HCT116 (cell line): ENCODE measurements at regions not wholly inside any gene's neighbourhood (a gene's known extent, or its start where the extent isn't known, plus 50 kb on each side); places are given as distances from the start of the nearest gene placed in this dataset.

Experiments used
- ATAC-seq: fragments of 200-7000 bp; cut with Tn5 transposase; 2 replicates; pipeline ENCODE4 v1.9.1; 2020; ENCODE audit warnings: mild to moderate bottlenecking, moderate library complexity
- BruUV-seq: library from RNA; stranded (reverse); fragments of 400-500 nt; replicated peaks from 2 replicates; lab custom pipeline; 2021; lab: Mats Ljungman, UMichigan
- CTCF ChIA-PET: fragments of 300-600 bp; sonication (Branson Sonifier 250); formaldehyde crosslinking; loops from one replicate; lab custom pipeline; 2021; ENCODE audit warnings: antibody characterized with exemption; lab: Charles Lee
- POLR2A ChIA-PET: fragments of 300-600, 350-600 bp; sonication (Branson Sonifier 250); formaldehyde crosslinking; loops from one replicate; lab custom pipeline; 2021; ENCODE audit warnings: antibody characterized with exemption; lab: Charles Lee
- RAD21 ChIA-PET, 2 experiments: fragments of 300-600 bp; sonication (Branson Sonifier 250); formaldehyde crosslinking; loops; one replicate each; lab custom pipeline; 2023; ENCODE audit warnings: low total read pairs in 2 of 2; ENCODE audit not compliant: uncharacterized antibody in 2 of 2, unreplicated experiment in 2 of 2, low non-redundant PET in 1 of 2; lab: Charles Lee
- DNase-seq: peaks from one replicate; pipeline ENCODE4 v3.0.0-alpha.2; 2010; ENCODE audit warnings: low read depth, low spot score
- H2AFZ ChIP-seq: fragments of 200-600 bp; shearing (Covaris generic), sonication (generic); 2 replicates; pipeline ENCODE4 v1.6.1; 2017; ENCODE audit warnings: low read depth, mixed run types, mixed read lengths, antibody characterized with exemption, low read length; ENCODE audit not compliant: poor library complexity, severe bottlenecking
- H3K27ac ChIP-seq: 2 replicates; pipeline ENCODE4 v1.5.1; 2012; ENCODE audit warnings: low read depth, low read length
- H3K27me3 ChIP-seq: fragments of 200-600 bp; sonication (generic); 2 replicates; pipeline ENCODE4 v1.6.1; 2016; ENCODE audit warnings: mixed run types, low read length, mixed read lengths; ENCODE audit not compliant: insufficient read depth
- H3K36me3 ChIP-seq, 2 experiments: fragments of 200-500 bp in 1 of 2; fragments of 200-600 bp in 1 of 2; sonication (Bioruptor generic) in 1 of 2; sonication (generic) in 1 of 2; 2 replicates each; pipeline versions ENCODE4 v1.5.1 to v1.6.1; 2014 to 2016; ENCODE audit warnings: low read length in 2 of 2, inconsistent platforms in 1 of 2, mixed read lengths in 1 of 2, mixed run types in 1 of 2; ENCODE audit not compliant: insufficient read depth in 2 of 2, control insufficient read depth in 1 of 2
- H3K4me1 ChIP-seq, 2 experiments: fragments of 200-600 bp in 1 of 2; sonication (generic) in 1 of 2; 2 replicates each; pipeline versions ENCODE4 v1.5.1 to v1.6.1; 2012 to 2017; ENCODE audit warnings: low read length in 2 of 2, inconsistent platforms in 1 of 2, mild to moderate bottlenecking in 1 of 2, mixed read lengths in 1 of 2, mixed run types in 1 of 2, moderate library complexity in 1 of 2; ENCODE audit not compliant: insufficient read depth in 2 of 2, control insufficient read depth in 1 of 2
- H3K4me2 ChIP-seq: fragments of 200-600 bp; sonication (generic); 2 replicates; pipeline ENCODE4 v1.6.1; 2017; ENCODE audit warnings: mixed run types, low read length, mixed read lengths
- H3K4me3 ChIP-seq, 2 experiments: fragments of 200-600 bp in 1 of 2; sonication (generic) in 1 of 2; replicated peaks in 1 of 2; 2 replicates each; pipeline ENCODE4 v1.5.1; 2011 to 2016; ENCODE audit warnings: low read length in 2 of 2, control low read depth in 1 of 2, low read depth in 1 of 2, mild to moderate bottlenecking in 1 of 2, mixed read lengths in 1 of 2, mixed run types in 1 of 2
- H3K79me2 ChIP-seq: fragments of 200-600 bp; sonication (generic); 2 replicates; pipeline ENCODE4 v1.6.1; 2017; ENCODE audit warnings: mild to moderate bottlenecking, mixed run types, low read length, moderate library complexity, mixed read lengths; ENCODE audit not compliant: insufficient read depth
- H3K9ac ChIP-seq: fragments of 200-600 bp; sonication (generic); 2 replicates; pipeline ENCODE4 v1.6.1; 2016; ENCODE audit warnings: low read length, mixed read lengths
- H3K9me2 ChIP-seq: fragments of 200-600 bp; sonication (generic), shearing (Covaris generic); 2 replicates; pipeline ENCODE4 v1.6.1; 2017; ENCODE audit warnings: mixed run types, mild to moderate bottlenecking, moderate library complexity; ENCODE audit not compliant: insufficient read depth
- H3K9me3 ChIP-seq, 2 experiments: fragments of 200-500 bp in 1 of 2; fragments of 200-600 bp in 1 of 2; sonication (Bioruptor generic) in 1 of 2; sonication (generic) in 1 of 2; 2 replicates each; pipeline ENCODE4 v1.6.1; 2014 to 2017; ENCODE audit warnings: low read length in 2 of 2, mixed read lengths in 2 of 2, inconsistent platforms in 1 of 2, low read depth in 1 of 2, mild to moderate bottlenecking in 1 of 2, mixed run types in 1 of 2, moderate library complexity in 1 of 2; ENCODE audit not compliant: control insufficient read depth in 1 of 2, insufficient read depth in 1 of 2
- H4K20me1 ChIP-seq: fragments of 200-600 bp; sonication (generic), shearing (Covaris generic); 2 replicates; pipeline ENCODE4 v1.6.1; 2017; ENCODE audit warnings: mixed run types, mild to moderate bottlenecking, moderate library complexity; ENCODE audit not compliant: insufficient read depth
- ATF3 ChIP-seq: IDR thresholded peaks from 2 replicates; pipeline ENCODE4 v1.6.1; 2012
- CTCF ChIP-seq, 3 experiments: fragments of 200-600 bp in 1 of 3; sonication (generic) in 1 of 3; IDR thresholded peaks in 2 of 3; conservative IDR thresholded peaks in 1 of 3; 2 replicates each; pipeline ENCODE4 v1.5.1; 2012 to 2017; ENCODE audit warnings: low read depth in 2 of 3, low read length in 2 of 3, antibody characterized with exemption in 1 of 3, borderline replicate concordance in 1 of 3, control low read depth in 1 of 3, mild to moderate bottlenecking in 1 of 3, mixed read lengths in 1 of 3, mixed run types in 1 of 3, moderate library complexity in 1 of 3; ENCODE audit not compliant: insufficient read depth in 1 of 3
- EGR1 ChIP-seq: IDR thresholded peaks from 2 replicates; pipeline ENCODE4 v1.6.1; 2012; ENCODE audit warnings: low read depth
- ELF1 ChIP-seq: IDR thresholded peaks from 2 replicates; pipeline ENCODE4 v1.6.1; 2012; ENCODE audit warnings: low read depth, borderline replicate concordance
- EZH2 ChIP-seq: fragments of 200-600 bp; sonication (generic); IDR thresholded peaks from 2 replicates; pipeline ENCODE4 v1.6.1; 2017; ENCODE audit warnings: antibody characterized with exemption, mixed run types
- EZH2phosphoT487 ChIP-seq: fragments of 200-600 bp; IDR thresholded peaks from 2 replicates; pipeline ENCODE4 v1.6.1; 2018; ENCODE audit warnings: antibody characterized with exemption, borderline replicate concordance
- FOSL1 ChIP-seq: IDR thresholded peaks from 2 replicates; pipeline ENCODE4 v1.6.1; 2012; ENCODE audit warnings: low read depth
- JUND ChIP-seq: IDR thresholded peaks from 2 replicates; pipeline ENCODE4 v1.6.1; 2012
- MAX ChIP-seq: IDR thresholded peaks from 2 replicates; pipeline ENCODE4 v1.6.1; 2012
- POLR2A ChIP-seq: IDR thresholded peaks from 2 replicates; pipeline ENCODE4 v1.7.0; 2011; ENCODE audit warnings: borderline replicate concordance; ENCODE audit not compliant: insufficient read depth, insufficient read length; ENCODE audit errors: extremely low read depth
- POLR2AphosphoS5 ChIP-seq: IDR thresholded peaks from 2 replicates; pipeline ENCODE4 v1.6.1; 2011; ENCODE audit warnings: mild to moderate bottlenecking, low read depth, low read length, moderate library complexity
- REST ChIP-seq: IDR thresholded peaks from 2 replicates; pipeline ENCODE4 v1.6.1; 2012; ENCODE audit warnings: low read depth
- SIN3A ChIP-seq: IDR thresholded peaks from 2 replicates; pipeline ENCODE4 v1.6.1; 2012; ENCODE audit warnings: low read depth
- SP1 ChIP-seq: IDR thresholded peaks from 2 replicates; pipeline ENCODE4 v1.6.1; 2012; ENCODE audit warnings: low read depth
- SRF ChIP-seq: IDR thresholded peaks from 2 replicates; pipeline ENCODE4 v1.6.1; 2012; ENCODE audit warnings: low read depth
- TCF7L2 ChIP-seq: IDR thresholded peaks from 2 replicates; pipeline ENCODE4 v1.7.0; 2011; ENCODE audit warnings: borderline replicate concordance, inconsistent platforms; ENCODE audit not compliant: insufficient read depth, insufficient read length; ENCODE audit errors: extremely low read depth
- YY1 ChIP-seq: IDR thresholded peaks from 2 replicates; pipeline ENCODE4 v1.6.1; 2011; ENCODE audit warnings: low read length, low read depth, moderate library complexity, mild to moderate bottlenecking; ENCODE audit not compliant: insufficient replicate concordance; ENCODE audit errors: extremely low read depth
- ZBTB33 ChIP-seq: IDR thresholded peaks from 2 replicates; pipeline ENCODE4 v1.6.1; 2011; ENCODE audit warnings: mild to moderate bottlenecking, low read length, moderate library complexity; ENCODE audit not compliant: insufficient replicate concordance; ENCODE audit errors: extremely low read depth
- ZNF274 ChIP-seq: fragments of 200-500 bp; sonication (Bioruptor generic); IDR thresholded peaks from 2 replicates; pipeline ENCODE4 v1.6.1; 2014; ENCODE audit warnings: mild to moderate bottlenecking, low read depth, low read length, inconsistent platforms
- intact Hi-C: fragments of 100-400 bp; cut with micrococcal nuclease; formaldehyde crosslinking; loops from 2 replicates; pipeline ENCODE4 v1.10.0; 2022

- no peak overlapping the region for H3K4me3 ChIP-seq
- no peak for TF ChIP-seq SP1
- TF ChIP-seq JUND = no peak
- TF ChIP-seq SRF = no peak
- TF ChIP-seq ZBTB33 = no peak
- TF ChIP-seq EZH2phosphoT487 = no peak
- no peak for TF ChIP-seq TCF7L2
- no peak for TF ChIP-seq ELF1
- no peak for TF ChIP-seq ATF3
- no peak for TF ChIP-seq CTCF (IDR thresholded peaks at IDR 0.05 in 2 of 3, conservative IDR thresholded peaks at IDR 0.05 in 1 of 3; ENCODE audit: borderline replicate concordance in 1 of 3, insufficient read depth in 1 of 3, low read depth in 2 of 3, low read length in 2 of 3)
- no peak for TF ChIP-seq MAX
- no peak for TF ChIP-seq FOSL1
- TF ChIP-seq ZNF274 = no peak
- no peak for TF ChIP-seq POLR2AphosphoS5
- TF ChIP-seq REST = no peak
- TF ChIP-seq EGR1 = no peak
- TF ChIP-seq SIN3A = no peak
- TF ChIP-seq EZH2 = no peak
- no peak for TF ChIP-seq POLR2A
- TF ChIP-seq YY1 = no peak
- TF ChIP-seq, all 23 proteins: peak for 0
- Histone ChIP-seq H3K9ac (no peak overlapping the region), H3K27ac (no peak overlapping the region), H2AFZ (no peak overlapping the region), H3K27me3 (no peaks in the 10 kb centered on the region), H3K36me3 (no peaks in the 10 kb centered on the region; a peak in 1 of 4 replicates), H3K9me2 (no peaks in the 10 kb centered on the region), H3K9me3 (peaks cover 0 to 4% of the 10 kb centered on the region in 2 experiments; a peak in 1 of 4 replicates), H3K4me1 (no peaks in the 10 kb centered on the region), H3K4me2 (no peak overlapping the region), H4K20me1 (no peaks in the 10 kb centered on the region), H3K79me2 (no peaks in the 10 kb centered on the region)
- POLR2A ChIA-PET = no interaction called here
- RAD21 ChIA-PET = no interaction called here
- DNase-seq = no peak
- intact Hi-C loops = no loop called here
- ATAC-seq = no peak
- no TSS peak for BruUV-seq
- CTCF ChIA-PET = no interaction called here
Measured at GRCh38 chr5:52132053-52132452, 655.7 kb upstream of the ITGA1 start.
